Neural cell (in vitro differentiated cells): ENCODE measurements at regions not wholly inside any gene's neighbourhood (a gene's known extent, or its start where the extent isn't known, plus 50 kb on each side); places are given as distances from the start of the nearest gene placed in this dataset.

ENCODE experiments used
- H2AFZ ChIP-seq: fragments of 200-600, 300-800 bp; sonication (generic), shearing (Covaris generic); 2 replicates; pipeline ENCODE4 v1.6.0; 2014; ENCODE audit warnings: low read depth, mild to moderate bottlenecking, antibody characterized with exemption, low read length, moderate library complexity
- H3F3A ChIP-seq: fragments of 200-600 bp; shearing (Covaris generic); 2 replicates; pipeline ENCODE4 v1.6.1; 2016; ENCODE audit warnings: mild to moderate bottlenecking, moderate library complexity, mixed read lengths, antibody characterized with exemption, low read length; ENCODE audit not compliant: insufficient read depth, poor library complexity, severe bottlenecking
- H3K27ac ChIP-seq: fragments of 200-600, 300-800 bp; sonication (generic), shearing (Covaris generic); 2 replicates; pipeline ENCODE4 v1.5.1; 2014; ENCODE audit warnings: mild to moderate bottlenecking, low read length, moderate library complexity
- H3K27me3 ChIP-seq: fragments of 300-800, 200-600 bp; sonication (generic), shearing (Covaris generic); 2 replicates; pipeline ENCODE4 v1.6.0; 2014; ENCODE audit warnings: mild to moderate bottlenecking, low read depth, low read length, moderate library complexity; ENCODE audit not compliant: insufficient read depth
- H3K36me3 ChIP-seq: fragments of 300-800, 200-600 bp; sonication (generic), shearing (Covaris generic); 2 replicates; pipeline ENCODE4 v1.5.1; 2014; ENCODE audit warnings: mild to moderate bottlenecking, antibody characterized with exemption, low read length, moderate library complexity; ENCODE audit not compliant: insufficient read depth
- H3K4me2 ChIP-seq: fragments of 300-800, 200-600 bp; sonication (generic), shearing (Covaris generic); 2 replicates; pipeline ENCODE4 v1.6.0; 2014; ENCODE audit warnings: mild to moderate bottlenecking, low read length
- H3K4me3 ChIP-seq: fragments of 300-800, 200-600 bp; sonication (generic), shearing (Covaris generic); 2 replicates; pipeline ENCODE4 v1.5.1; 2014; ENCODE audit warnings: mild to moderate bottlenecking, low read length, moderate library complexity
- H3K79me2 ChIP-seq: fragments of 200-600 bp; shearing (Covaris generic); replicated peaks from 2 replicates; pipeline ENCODE4 v1.6.0; 2014; ENCODE audit warnings: mild to moderate bottlenecking, low read length, moderate library complexity; ENCODE audit not compliant: insufficient read depth
- H3K9ac ChIP-seq: fragments of 300-800, 200-600 bp; sonication (generic), shearing (Covaris generic); 2 replicates; pipeline ENCODE4 v1.6.1; 2016; ENCODE audit warnings: mild to moderate bottlenecking, low read length, mixed read lengths
- H3K9me2 ChIP-seq: fragments of 200-600 bp; shearing (Covaris generic); 2 replicates; pipeline ENCODE4 v1.6.1; 2016; ENCODE audit warnings: mild to moderate bottlenecking, low read length, mixed read lengths; ENCODE audit not compliant: insufficient read depth
- H3K9me3 ChIP-seq: fragments of 200-600, 300-800 bp; sonication (generic), shearing (Covaris generic); 2 replicates; pipeline ENCODE4 v1.6.1; 2016; ENCODE audit warnings: mild to moderate bottlenecking, mixed run types, low read length, moderate library complexity, mixed read lengths
- H4K20me1 ChIP-seq: fragments of 200-600 bp; shearing (Covaris generic); 2 replicates; pipeline ENCODE4 v1.6.1; 2016; ENCODE audit warnings: mild to moderate bottlenecking, mixed run types; ENCODE audit not compliant: insufficient read depth
- EP300 ChIP-seq: fragments of 450-650 bp; conservative IDR thresholded peaks from 2 replicates; pipeline ENCODE4 v1.6.1; 2014; ENCODE audit warnings: antibody characterized with exemption, mild to moderate bottlenecking, moderate library complexity; ENCODE audit not compliant: poor library complexity, severe bottlenecking
- EZH2 ChIP-seq: fragments of 200-600, 300-800 bp; shearing (Covaris generic), sonication (generic); IDR thresholded peaks from 2 replicates; pipeline ENCODE4 v1.6.1; 2014; ENCODE audit warnings: antibody characterized with exemption, low read length, borderline replicate concordance, mild to moderate bottlenecking; ENCODE audit not compliant: insufficient read depth, poor library complexity, severe bottlenecking
- MXI1 ChIP-seq: fragments of 450-650 bp; conservative IDR thresholded peaks from 2 replicates; pipeline ENCODE4 v1.6.1; 2014; ENCODE audit warnings: antibody characterized with exemption, mild to moderate bottlenecking; ENCODE audit not compliant: poor library complexity, severe bottlenecking
- POLR2AphosphoS5 ChIP-seq: IDR thresholded peaks from 2 replicates; pipeline ENCODE4 v1.6.1; 2012
- RAD21 ChIP-seq: fragments of 450-650 bp; conservative IDR thresholded peaks from 2 replicates; pipeline ENCODE4 v1.6.1; 2014; ENCODE audit warnings: antibody characterized with exemption, mild to moderate bottlenecking, moderate library complexity
- SMC3 ChIP-seq: fragments of 450-650 bp; conservative IDR thresholded peaks from 2 replicates; pipeline ENCODE4 v1.6.1; 2014; ENCODE audit warnings: antibody characterized with exemption, mild to moderate bottlenecking, moderate library complexity; ENCODE audit not compliant: poor library complexity
- TAF1 ChIP-seq: IDR thresholded peaks from 2 replicates; pipeline ENCODE4 v1.6.1; 2012; ENCODE audit warnings: low read depth
- TF ChIP-seq, protein P1 (sequence below): fragments of 450-650 bp; IDR thresholded peaks from 2 replicates; pipeline ENCODE4 v1.5.1; 2014; ENCODE audit warnings: antibody characterized with exemption, mild to moderate bottlenecking, moderate library complexity; ENCODE audit not compliant: poor library complexity, severe bottlenecking
- TF ChIP-seq, protein P2 (sequence below): IDR thresholded peaks from 2 replicates; pipeline ENCODE4 v1.6.1; 2012; ENCODE audit warnings: borderline replicate concordance

DNA sequence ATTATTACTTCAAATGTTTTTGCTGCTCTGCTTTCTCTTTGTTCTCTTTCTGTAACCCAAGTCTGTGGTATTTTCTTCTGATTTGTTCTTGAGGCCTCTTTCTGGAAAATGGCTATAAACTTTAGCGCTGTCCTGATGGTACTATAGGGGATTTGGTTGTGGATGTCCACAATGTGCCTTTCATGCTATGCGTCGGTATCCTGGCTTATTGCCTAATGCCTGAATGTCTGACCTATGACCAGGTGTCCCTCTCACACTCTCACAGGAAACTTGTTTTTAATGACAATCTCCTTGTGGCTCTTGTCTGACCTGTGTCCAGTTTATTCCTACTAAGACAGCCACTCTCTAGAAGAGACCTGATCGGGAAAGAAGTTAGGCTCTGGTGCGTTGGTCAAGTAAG, 222.4 kb upstream of the NR3C2 start:
- Histone ChIP-seq H3K27ac (no peak overlapping the region), H3K4me2 (no peak overlapping the region), H3K9me2 (no peaks in the 10 kb centered on the region), H3K9ac (no peak overlapping the region), H3F3A (no peaks in the 10 kb centered on the region), H3K4me3 (no peak overlapping the region), H3K36me3 (no peaks in the 10 kb centered on the region), H3K27me3 (no peaks in the 10 kb centered on the region), H3K79me2 (no peaks in the 10 kb centered on the region), H2AFZ (no peak overlapping the region), H3K9me3 (no peaks in the 10 kb centered on the region), H4K20me1 (no peaks in the 10 kb centered on the region)
- TF ChIP-seq EZH2 (no peak), MXI1 (no peak), TAF1 (no peak), RAD21 (no peak), EP300 (no peak), POLR2AphosphoS5 (no peak), SMC3 (no peak)
- TF ChIP-seq, protein P1, sequence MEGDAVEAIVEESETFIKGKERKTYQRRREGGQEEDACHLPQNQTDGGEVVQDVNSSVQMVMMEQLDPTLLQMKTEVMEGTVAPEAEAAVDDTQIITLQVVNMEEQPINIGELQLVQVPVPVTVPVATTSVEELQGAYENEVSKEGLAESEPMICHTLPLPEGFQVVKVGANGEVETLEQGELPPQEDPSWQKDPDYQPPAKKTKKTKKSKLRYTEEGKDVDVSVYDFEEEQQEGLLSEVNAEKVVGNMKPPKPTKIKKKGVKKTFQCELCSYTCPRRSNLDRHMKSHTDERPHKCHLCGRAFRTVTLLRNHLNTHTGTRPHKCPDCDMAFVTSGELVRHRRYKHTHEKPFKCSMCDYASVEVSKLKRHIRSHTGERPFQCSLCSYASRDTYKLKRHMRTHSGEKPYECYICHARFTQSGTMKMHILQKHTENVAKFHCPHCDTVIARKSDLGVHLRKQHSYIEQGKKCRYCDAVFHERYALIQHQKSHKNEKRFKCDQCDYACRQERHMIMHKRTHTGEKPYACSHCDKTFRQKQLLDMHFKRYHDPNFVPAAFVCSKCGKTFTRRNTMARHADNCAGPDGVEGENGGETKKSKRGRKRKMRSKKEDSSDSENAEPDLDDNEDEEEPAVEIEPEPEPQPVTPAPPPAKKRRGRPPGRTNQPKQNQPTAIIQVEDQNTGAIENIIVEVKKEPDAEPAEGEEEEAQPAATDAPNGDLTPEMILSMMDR = no peak
- TF ChIP-seq, protein P2, sequence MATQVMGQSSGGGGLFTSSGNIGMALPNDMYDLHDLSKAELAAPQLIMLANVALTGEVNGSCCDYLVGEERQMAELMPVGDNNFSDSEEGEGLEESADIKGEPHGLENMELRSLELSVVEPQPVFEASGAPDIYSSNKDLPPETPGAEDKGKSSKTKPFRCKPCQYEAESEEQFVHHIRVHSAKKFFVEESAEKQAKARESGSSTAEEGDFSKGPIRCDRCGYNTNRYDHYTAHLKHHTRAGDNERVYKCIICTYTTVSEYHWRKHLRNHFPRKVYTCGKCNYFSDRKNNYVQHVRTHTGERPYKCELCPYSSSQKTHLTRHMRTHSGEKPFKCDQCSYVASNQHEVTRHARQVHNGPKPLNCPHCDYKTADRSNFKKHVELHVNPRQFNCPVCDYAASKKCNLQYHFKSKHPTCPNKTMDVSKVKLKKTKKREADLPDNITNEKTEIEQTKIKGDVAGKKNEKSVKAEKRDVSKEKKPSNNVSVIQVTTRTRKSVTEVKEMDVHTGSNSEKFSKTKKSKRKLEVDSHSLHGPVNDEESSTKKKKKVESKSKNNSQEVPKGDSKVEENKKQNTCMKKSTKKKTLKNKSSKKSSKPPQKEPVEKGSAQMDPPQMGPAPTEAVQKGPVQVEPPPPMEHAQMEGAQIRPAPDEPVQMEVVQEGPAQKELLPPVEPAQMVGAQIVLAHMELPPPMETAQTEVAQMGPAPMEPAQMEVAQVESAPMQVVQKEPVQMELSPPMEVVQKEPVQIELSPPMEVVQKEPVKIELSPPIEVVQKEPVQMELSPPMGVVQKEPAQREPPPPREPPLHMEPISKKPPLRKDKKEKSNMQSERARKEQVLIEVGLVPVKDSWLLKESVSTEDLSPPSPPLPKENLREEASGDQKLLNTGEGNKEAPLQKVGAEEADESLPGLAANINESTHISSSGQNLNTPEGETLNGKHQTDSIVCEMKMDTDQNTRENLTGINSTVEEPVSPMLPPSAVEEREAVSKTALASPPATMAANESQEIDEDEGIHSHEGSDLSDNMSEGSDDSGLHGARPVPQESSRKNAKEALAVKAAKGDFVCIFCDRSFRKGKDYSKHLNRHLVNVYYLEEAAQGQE = no peak

DNA sequence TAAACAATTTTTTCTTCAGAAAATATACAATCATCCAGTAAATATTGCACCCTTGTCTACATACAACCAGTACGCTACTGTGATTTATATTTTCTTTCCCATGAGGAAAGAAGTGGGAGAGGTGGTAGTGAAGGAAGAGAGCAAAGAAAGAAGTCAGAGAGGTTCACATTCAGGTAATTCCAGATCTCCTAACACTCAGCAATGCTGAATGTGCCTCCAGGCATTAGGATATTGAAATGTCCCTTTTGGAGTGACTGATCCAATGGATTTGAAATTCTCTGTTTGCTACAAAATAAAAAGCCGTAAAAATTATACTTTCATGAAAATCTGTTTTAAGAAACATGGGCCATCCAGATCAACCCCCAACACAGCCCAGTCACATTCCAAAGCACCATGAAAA, 211.9 kb upstream of the NR3C2 start:
- Histone ChIP-seq H3K36me3 (no peaks in the 10 kb centered on the region), H3K27ac (no peak overlapping the region), H4K20me1 (no peaks in the 10 kb centered on the region), H3F3A (no peaks in the 10 kb centered on the region), H2AFZ (no peak overlapping the region), H3K79me2 (no peaks in the 10 kb centered on the region), H3K9me2 (no peaks in the 10 kb centered on the region), H3K4me3 (no peak overlapping the region), H3K9ac (no peak overlapping the region), H3K27me3 (no peaks in the 10 kb centered on the region), H3K4me2 (no peak overlapping the region), H3K9me3 (no peaks in the 10 kb centered on the region)
- TF ChIP-seq RAD21 (no peak), POLR2AphosphoS5 (no peak), TAF1 (no peak), EP300 (no peak), MXI1 (no peak), EZH2 (no peak), SMC3 (no peak)
- TF ChIP-seq, protein P1 = no peak
- TF ChIP-seq, protein P2 = no peak
